Fibroblast of skin of right biceps (primary cell): ENCODE measurements at regions not wholly inside any gene's neighbourhood (a gene's known extent, or its start where the extent isn't known, plus 50 kb on each side); places are given as distances from the start of the nearest gene placed in this dataset.

ENCODE experiments used
- DNase-seq: peaks from one replicate; pipeline ENCODE4 v3.0.0-alpha.2; 2013

DNA sequence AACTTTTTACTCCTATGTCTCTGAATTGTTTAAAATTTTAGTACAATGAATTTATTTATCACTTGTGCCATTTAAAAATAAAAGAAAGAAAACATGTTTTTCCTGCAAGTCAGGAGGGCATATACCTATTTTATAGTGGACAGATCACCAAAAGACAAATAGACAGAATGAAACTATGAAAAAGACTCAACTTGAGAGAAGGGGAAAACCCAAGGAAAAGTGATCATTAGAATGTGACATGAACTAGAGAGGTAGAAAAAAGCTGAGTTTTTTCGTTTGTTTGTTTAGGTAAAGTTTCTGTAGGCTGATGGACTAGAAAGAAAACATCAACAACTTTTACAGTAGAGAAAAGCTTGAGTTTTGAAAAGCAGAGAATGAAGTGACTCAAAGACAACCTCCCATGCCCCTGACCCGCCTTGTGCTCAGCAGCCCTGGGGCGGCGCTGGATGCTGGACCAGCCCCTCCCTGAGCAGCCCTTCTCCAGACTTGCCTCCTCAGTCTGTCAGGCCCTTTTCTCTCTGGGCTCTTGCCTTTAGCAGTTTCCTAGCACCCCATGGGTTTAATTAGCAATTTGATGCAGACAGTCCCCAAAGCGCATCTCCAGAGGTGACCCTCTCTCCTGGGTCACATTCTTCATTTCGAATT, 95.1 kb upstream of the ARID2 start:
- no peak for DNase-seq

DNA sequence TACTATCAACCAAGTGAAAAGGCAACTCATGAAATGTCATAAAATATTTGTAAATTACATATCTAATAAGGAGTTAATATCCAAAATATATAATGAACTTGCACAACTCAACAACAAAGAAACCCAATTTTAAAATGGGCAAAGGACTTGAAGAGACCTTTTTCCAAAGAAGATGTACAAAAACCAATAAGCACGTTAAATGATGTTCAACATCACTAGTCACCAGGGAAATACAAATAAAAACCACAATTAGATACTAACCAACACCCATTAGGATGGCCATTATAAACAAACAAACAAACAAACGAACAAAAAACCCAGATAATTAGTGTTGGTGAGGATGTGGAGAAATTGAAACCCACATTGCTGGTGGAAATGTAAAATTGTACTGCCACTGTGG, 92.3 kb upstream of the ARID2 start:
- DNase-seq, result no peak

DNA sequence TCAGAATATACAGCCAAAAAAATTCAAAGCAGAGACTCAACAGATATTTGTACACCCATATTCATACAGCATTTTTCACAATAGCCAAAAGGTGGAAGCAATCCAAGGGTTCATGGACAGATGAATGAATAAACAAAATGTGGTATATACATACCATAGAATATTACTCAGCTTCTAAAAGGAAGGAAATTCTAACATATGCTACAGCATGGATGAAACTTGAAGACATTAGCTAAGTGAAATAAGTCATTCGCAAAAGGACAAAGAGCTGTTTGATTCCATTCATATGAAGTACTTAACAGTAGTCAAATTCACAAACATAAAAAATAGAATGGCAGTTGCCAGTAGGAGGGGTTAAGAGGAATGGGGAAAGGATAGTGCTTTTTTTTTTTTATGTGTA, 91.8 kb upstream of the ARID2 start:
- DNase-seq, result peak; percentile 78

GRCh38 chr12:45638386-45638785, 91.1 kb upstream of the ARID2 start:
- DNase-seq, result no peak

DNA sequence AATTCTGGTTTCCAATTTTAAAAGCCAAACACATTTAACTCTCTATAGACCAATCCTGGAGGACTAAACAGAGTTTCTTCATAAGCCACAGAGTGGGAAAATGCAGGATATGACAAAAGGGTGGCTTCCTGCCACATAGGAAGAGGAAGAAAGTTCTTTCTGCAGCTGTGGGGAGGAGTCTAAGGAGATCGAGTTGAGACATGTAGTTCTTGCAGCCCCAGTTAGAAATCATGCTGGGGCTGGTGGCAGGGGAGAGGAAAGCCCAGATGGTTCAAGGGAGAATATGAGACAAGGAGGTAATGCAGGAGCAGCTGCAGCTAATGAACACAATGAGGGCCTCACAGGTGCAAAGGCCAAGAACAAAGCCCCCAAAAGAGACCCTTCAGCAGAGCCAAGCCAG, 85.0 kb upstream of the ARID2 start:
- DNase-seq, result peak; percentile 22

DNA sequence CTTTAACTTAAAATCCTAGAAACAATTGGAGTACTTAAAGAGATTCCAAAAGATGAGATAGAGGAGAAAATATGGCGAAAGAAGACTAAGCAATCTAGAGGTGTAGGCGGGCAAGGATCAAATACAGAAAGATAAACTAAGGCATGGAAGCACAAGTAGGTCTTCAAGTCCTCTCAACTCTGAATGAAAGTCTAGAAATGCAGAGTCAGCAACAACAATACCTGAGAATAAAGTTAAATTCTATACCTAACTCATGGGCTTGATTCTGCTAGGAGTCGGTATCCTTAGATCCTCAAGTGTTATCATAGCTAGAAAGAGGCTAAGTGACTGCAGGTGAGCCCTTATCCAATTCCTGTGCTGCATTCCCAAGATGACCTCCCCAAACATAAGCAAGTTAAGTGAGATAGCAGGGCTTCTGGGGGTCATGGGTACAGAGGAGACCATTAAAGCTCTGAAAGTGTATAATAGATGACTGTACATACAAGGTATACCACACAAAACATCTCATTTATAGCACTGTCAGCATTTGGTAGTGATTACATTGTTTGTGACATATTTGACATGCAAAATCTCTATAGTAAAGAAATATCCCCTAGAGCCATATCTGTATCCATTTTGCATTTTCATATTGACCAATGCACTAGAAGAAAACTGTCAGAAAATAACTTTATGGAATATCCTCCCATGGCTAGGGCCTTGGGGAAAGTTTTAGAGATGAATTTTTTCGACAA, 82.5 kb upstream of the ARID2 start:
- no peak for DNase-seq

DNA sequence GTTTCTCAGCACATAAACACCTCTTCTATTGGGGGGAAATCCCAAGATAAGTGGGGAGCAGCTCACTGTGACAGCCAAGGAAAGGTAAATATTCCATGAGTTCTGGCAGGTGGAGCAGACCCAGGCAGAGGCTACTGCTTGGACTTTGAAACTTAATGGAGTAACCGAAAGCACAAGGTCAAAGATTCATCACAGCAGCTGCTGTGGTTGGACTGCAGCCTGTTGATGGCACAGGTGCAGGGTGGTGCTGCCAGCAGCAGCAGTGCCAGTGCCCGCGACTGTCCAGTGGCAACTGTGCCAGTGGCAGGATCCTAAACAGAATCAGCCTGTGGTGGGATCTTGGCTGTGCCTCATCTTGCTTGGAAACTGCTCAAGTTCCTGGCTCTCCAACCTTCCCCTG, 81.4 kb upstream of the ARID2 start:
- DNase-seq, result no peak

DNA sequence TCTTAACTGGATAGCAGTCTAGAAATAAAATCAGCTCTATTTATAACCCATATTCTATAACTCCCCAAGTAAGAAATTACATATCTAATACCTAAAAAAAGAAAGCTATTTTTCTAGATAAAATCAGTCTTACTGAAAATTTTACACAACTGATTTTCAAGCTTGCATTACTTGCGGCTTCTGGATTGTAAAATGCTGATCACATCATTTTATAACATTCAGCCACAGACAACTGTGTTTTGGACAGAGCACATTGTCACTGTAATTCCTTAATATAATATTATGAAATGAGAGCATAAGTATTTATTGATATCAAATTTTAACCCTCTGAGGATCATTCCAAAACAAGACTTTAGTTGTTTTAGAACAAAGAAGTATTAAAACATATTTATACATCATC, 78.5 kb upstream of the ARID2 start:
- no peak for DNase-seq

GRCh38 chr12:45654002-45654665, 75.4 kb upstream of the ARID2 start:
- no peak for DNase-seq

- peak; percentile 5 for DNase-seq
These were observed 74.3 kb upstream of the ARID2 start for GRCh38 chr12:45655186-45655585.

GRCh38 chr12:45655743-45656142, 73.8 kb upstream of the ARID2 start:
- DNase-seq, result no peak

- DNase-seq, result no peak
These were observed 71.5 kb upstream of the ARID2 start for GRCh38 chr12:45658020-45658419.

DNA sequence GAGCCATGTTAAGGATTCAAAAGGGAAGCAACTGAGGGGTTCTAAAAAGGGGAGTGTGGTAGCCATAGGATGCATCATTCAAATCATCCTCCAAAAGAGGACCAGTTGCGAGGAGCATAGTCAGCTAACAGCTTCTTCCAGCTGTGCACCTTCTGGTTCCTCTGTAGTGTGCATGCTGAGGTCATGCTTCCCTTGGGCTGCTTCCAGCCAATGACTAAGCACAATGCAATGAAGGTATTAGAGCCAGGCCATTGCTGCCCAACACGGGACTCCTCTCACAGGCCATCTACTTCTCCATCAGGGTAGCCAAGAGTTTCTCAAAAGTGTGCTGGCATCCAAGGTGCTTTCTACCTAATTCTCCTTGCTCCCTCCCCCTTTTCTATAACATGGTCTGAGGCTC, 69.2 kb upstream of the ARID2 start:
- peak; percentile 65 for DNase-seq

GRCh38 chr12:45663455-45663854, 66.1 kb upstream of the ARID2 start:
- no peak for DNase-seq

DNA sequence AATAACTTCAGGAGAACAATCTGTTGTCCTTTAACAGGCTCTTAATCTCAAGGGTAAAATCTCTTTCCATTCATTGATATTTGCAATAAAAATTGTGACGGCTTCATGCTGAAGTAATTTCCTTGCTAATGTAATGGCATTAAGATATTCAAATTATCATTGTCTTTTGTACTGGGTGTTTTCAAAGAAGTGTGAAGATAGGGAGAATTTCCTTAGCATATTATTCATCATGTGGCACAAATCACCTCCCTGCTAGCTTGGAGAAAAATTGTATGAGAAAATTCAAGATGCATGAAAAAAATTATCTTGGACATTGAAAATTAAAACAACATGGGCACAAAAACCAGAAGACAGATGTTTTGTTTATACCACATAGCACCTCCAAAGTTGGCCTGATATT, 63.6 kb upstream of the ARID2 start:
- DNase-seq, result no peak

GRCh38 chr12:45666396-45666795, 63.1 kb upstream of the ARID2 start:
- DNase-seq, result no peak

- peak; percentile 16 for DNase-seq
These were observed 62.7 kb upstream of the ARID2 start for GRCh38 chr12:45666816-45667215.

GRCh38 chr12:45667761-45668160, 61.7 kb upstream of the ARID2 start:
- DNase-seq, result no peak

GRCh38 chr12:45668641-45669040, 60.9 kb upstream of the ARID2 start:
- no peak for DNase-seq

DNA sequence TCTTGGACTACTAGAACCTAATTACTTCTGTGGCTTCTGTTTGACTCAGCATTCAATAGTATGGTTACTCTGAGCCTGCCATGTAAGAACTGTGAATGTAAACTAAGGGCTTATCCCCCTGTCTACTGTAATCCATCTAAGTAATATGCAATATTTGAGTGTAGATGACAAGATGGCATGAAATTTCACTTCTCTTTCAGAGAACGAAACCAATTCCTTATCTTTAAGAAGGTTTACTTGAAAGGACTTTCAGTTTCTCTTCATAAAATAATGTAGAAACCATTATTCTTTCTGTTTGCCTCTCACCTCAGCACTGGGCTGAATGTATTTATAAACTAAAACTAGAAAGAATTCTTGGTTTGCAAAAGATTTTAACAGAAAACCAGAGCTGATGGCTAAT, 60.4 kb upstream of the ARID2 start:
- no peak for DNase-seq

DNA sequence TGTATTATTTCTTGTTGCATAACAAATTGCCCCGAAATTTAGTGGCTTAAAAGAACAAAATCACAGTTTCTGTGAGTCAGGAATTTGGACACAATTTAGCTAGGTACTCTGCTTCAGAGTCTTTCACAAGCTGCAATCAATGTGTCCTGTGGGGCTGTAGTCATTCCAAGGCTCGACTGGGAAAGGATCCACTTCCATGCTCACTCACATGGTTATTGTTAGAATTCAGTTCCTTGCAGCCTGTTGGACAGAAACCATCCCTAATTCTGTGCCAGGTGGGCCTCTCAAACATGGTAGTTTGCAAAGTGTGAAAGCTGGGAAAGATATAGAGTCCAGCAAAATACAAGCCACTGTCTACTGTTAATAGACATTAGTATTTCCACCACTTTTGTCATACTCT, 59.7 kb upstream of the ARID2 start:
- DNase-seq, result no peak

GRCh38 chr12:45670346-45671065, 59.0 kb upstream of the ARID2 start:
- DNase-seq, result peak; percentile 3

DNA sequence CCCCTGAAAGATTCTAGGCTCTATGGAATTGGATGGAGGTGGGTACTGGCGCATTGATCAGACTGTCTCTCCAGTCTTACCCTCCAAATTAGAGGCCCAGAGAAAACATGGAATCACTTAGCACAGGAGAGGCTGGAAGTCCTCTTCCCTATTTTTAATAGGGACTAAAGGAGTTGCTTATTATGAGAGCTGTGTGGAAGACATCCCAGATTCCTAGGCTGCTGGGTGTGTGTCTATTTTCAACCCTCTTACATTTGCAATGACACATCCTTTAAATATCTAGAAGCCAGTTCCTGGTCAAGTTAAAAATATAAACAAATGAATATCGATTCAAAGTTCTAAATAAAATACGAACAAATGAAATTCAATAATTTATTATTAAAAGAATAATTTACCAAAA, 58.3 kb upstream of the ARID2 start:
- DNase-seq, result peak; percentile 46
